ENCODE measurements at regions not wholly inside any gene's neighbourhood (a gene's known extent, or its start where the extent isn't known, plus 50 kb on each side); places are given as distances from the start of the nearest gene placed in this dataset.

GRCh38 chr5:25399878-25400480 is 755.2 kb upstream of the CDH10 start:
- no peak for TF ChIP-seq CTCF (conservative IDR thresholded peaks at IDR 0.05 in 1 of 2, IDR thresholded peaks at IDR 0.05 in 1 of 2; ENCODE audit: extremely low read depth in 1 of 2, insufficient read depth in 1 of 2, low read depth in 1 of 2, low read length in 2 of 2)
- no peak for TF ChIP-seq EZH2 (IDR thresholded peaks at IDR 0.05; ENCODE audit: borderline replicate concordance, low read length)

All from mammary epithelial cell (primary cell).